GM23338 (cell line): ENCODE measurements at regions not wholly inside any gene's neighbourhood (a gene's known extent, or its start where the extent isn't known, plus 50 kb on each side); places are given as distances from the start of the nearest gene placed in this dataset.

Source experiments
- ATAC-seq: fragments of 200-7000 bp; cut with Tn5 transposase; 3 replicates; pipeline ENCODE4 v1.9.1; 2020
- DNase-seq: peaks from one replicate; pipeline ENCODE4 v3.0.0-alpha.2; 2015; ENCODE audit warnings: low spot score
- H2AFZ ChIP-seq: fragments of 200-600 bp; sonication (generic); 2 replicates; pipeline ENCODE4 v1.8.0; 2016; ENCODE audit warnings: antibody characterized with exemption, mild to moderate bottlenecking, moderate library complexity
- H3F3A ChIP-seq: fragments of 200-600 bp; sonication (generic); replicated peaks from 2 replicates; pipeline ENCODE4 v1.8.0; 2017; ENCODE audit warnings: antibody characterized with exemption, mixed run types, low read depth
- H3K27ac ChIP-seq: fragments of 200-600 bp; sonication (generic); 2 replicates; pipeline ENCODE4 v1.6.1; 2016; ENCODE audit warnings: low read depth
- H3K27me3 ChIP-seq: fragments of 200-600 bp; sonication (generic); 2 replicates; pipeline ENCODE4 v1.8.0; 2016; ENCODE audit warnings: mild to moderate bottlenecking, mixed run types, moderate library complexity; ENCODE audit not compliant: insufficient read depth
- H3K36me3 ChIP-seq: fragments of 200-600 bp; sonication (generic); 2 replicates; pipeline ENCODE4 v1.8.0; 2016; ENCODE audit warnings: mild to moderate bottlenecking; ENCODE audit not compliant: insufficient read depth
- H3K4me1 ChIP-seq: fragments of 200-600 bp; sonication (generic); 2 replicates; pipeline ENCODE4 v1.8.0; 2016; ENCODE audit warnings: mild to moderate bottlenecking, moderate library complexity; ENCODE audit not compliant: insufficient read depth
- H3K4me2 ChIP-seq: fragments of 200-600 bp; sonication (generic); 2 replicates; pipeline ENCODE4 v1.7.1; 2017; ENCODE audit warnings: mixed run types
- H3K4me3 ChIP-seq: fragments of 200-600 bp; sonication (generic); 2 replicates; pipeline ENCODE4 v1.6.1; 2016; ENCODE audit warnings: mixed run types
- H3K79me2 ChIP-seq: fragments of 200-600 bp; sonication (generic); replicated peaks from 2 replicates; pipeline ENCODE4 v1.8.0; 2017; ENCODE audit warnings: mild to moderate bottlenecking; ENCODE audit not compliant: insufficient read depth
- H3K9me2 ChIP-seq: fragments of 200-600 bp; sonication (generic); 2 replicates; pipeline ENCODE4 v1.8.0; 2017; ENCODE audit not compliant: insufficient read depth
- H4K20me1 ChIP-seq: fragments of 200-600 bp; sonication (generic); replicated peaks from 2 replicates; pipeline ENCODE4 v1.8.0; 2017; ENCODE audit warnings: mild to moderate bottlenecking; ENCODE audit not compliant: insufficient read depth
- H3K27ac Mint-ChIP-seq: 2 replicates; pipeline ENCODE4 v1.8.0; 2020; ENCODE audit warnings: inconsistent platforms, mild to moderate bottlenecking, moderate library complexity, mixed read lengths
- H3K27me3 Mint-ChIP-seq: 3 replicates; pipeline ENCODE4 v1.8.0; 2022; ENCODE audit warnings: low read depth, mild to moderate bottlenecking, moderate library complexity, mixed read lengths, inconsistent platforms; ENCODE audit not compliant: insufficient read depth, poor library complexity
- H3K36me3 Mint-ChIP-seq: 3 replicates; pipeline ENCODE4 v1.8.0; 2021; ENCODE audit warnings: low read depth, mild to moderate bottlenecking, inconsistent platforms, moderate library complexity, mixed read lengths
- H3K4me1 Mint-ChIP-seq: 3 replicates; pipeline ENCODE4 v1.8.0; 2020; ENCODE audit warnings: mild to moderate bottlenecking, inconsistent platforms, mixed read lengths
- H3K4me3 Mint-ChIP-seq: 3 replicates; pipeline ENCODE4 v1.8.0; 2021; ENCODE audit warnings: moderate library complexity, mild to moderate bottlenecking, inconsistent platforms, mixed read lengths
- H3K9me3 Mint-ChIP-seq: 3 replicates; pipeline ENCODE4 v1.8.0; 2020; ENCODE audit warnings: moderate library complexity, mild to moderate bottlenecking, inconsistent platforms, mixed read lengths
- CREB1 ChIP-seq: fragments of 250-450 bp; sonication (Bioruptor Pico); IDR thresholded peaks from 2 replicates; pipeline ENCODE4 v1.5.0; 2020; ENCODE audit warnings: low read depth, mild to moderate bottlenecking, moderate library complexity
- EZH2 ChIP-seq: fragments of 200-600 bp; sonication (generic); IDR thresholded peaks from one replicate; pipeline ENCODE4 v1.8.0; 2017; ENCODE audit warnings: antibody characterized with exemption, mild to moderate bottlenecking, low read depth; ENCODE audit not compliant: unreplicated experiment
- EZH2phosphoT487 ChIP-seq: fragments of 200-600 bp; sonication (generic); IDR thresholded peaks from one replicate; pipeline ENCODE4 v1.8.1; 2018; ENCODE audit warnings: antibody characterized with exemption; ENCODE audit not compliant: unreplicated experiment
- JUNB ChIP-seq: IDR thresholded peaks from one replicate; pipeline ENCODE4 v1.6.1; 2016; ENCODE audit warnings: antibody characterized with exemption; ENCODE audit not compliant: unreplicated experiment
- NANOG ChIP-seq: IDR thresholded peaks from 2 replicates; pipeline ENCODE4 v1.6.1; 2016; ENCODE audit warnings: antibody characterized with exemption, borderline replicate concordance
- POLR2AphosphoS5 ChIP-seq: IDR thresholded peaks from 2 replicates; pipeline ENCODE4 v1.6.1; 2016; ENCODE audit warnings: antibody characterized with exemption, low read depth
- STAT1 ChIP-seq: IDR thresholded peaks from one replicate; pipeline ENCODE4 v1.6.1; 2016; ENCODE audit warnings: antibody characterized with exemption; ENCODE audit not compliant: unreplicated experiment
- ZNF114 ChIP-seq: fragments of 250-450 bp; sonication (Bioruptor Pico); IDR thresholded peaks from 2 replicates; pipeline ENCODE4 v1.5.0; 2020; ENCODE audit warnings: mild to moderate bottlenecking, moderate library complexity
- ZNF331 ChIP-seq: fragments of 250-450 bp; sonication (Bioruptor Pico); IDR thresholded peaks from 2 replicates; pipeline ENCODE4 v1.5.0; 2020; ENCODE audit warnings: low read depth, mild to moderate bottlenecking, moderate library complexity
- TF ChIP-seq, protein P1 (sequence below): fragments of 250-450 bp; sonication (Bioruptor Pico); IDR thresholded peaks from 2 replicates; pipeline ENCODE4 v1.5.0; 2020; ENCODE audit warnings: mild to moderate bottlenecking, moderate library complexity
- TF ChIP-seq, protein P2 (sequence below), 2 experiments: fragments of 200-600 bp in 1 of 2; sonication (generic) in 1 of 2; conservative IDR thresholded peaks; 2 replicates each; pipeline versions ENCODE4 v1.5.1 to v1.6.1; 2016 to 2017; ENCODE audit warnings: antibody characterized with exemption in 2 of 2, low read depth in 2 of 2, mild to moderate bottlenecking in 2 of 2, moderate library complexity in 1 of 2
- TF ChIP-seq, protein P3 (sequence below): IDR thresholded peaks from one replicate; pipeline ENCODE4 v1.6.1; 2018; ENCODE audit warnings: antibody characterized with exemption; ENCODE audit not compliant: unreplicated experiment
- TF ChIP-seq, protein P4 (sequence below): IDR thresholded peaks from 2 replicates; pipeline ENCODE4 v1.6.1; 2016; ENCODE audit warnings: antibody characterized with exemption

DNA sequence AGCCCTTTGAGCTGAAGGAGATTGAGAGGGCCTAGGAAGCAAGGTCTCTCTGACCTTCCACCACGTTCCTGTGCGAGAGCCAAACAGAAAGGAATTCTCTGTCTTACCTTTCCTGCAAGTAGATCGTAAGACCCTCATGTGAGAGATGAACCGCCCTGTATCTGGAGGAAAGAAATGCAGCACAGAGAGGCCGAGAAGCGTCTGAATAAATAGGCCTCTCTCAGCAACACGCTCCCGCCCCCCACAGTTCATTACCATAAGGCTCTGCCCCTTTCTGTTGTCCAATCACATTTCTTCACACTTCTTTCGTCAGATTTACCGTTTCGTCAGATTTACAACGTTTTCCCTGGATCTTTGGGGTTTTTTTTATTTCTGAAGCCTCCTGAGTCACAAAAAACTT, 90.3 kb downstream of the BLID start:
- H3K4me1 Mint-ChIP-seq: peaks cover 4% of the 10 kb centered on the region
- no peaks in the 10 kb centered on the region; the same call in 2 of the 3 replicates for H3K9me3 Mint-ChIP-seq
- TF ChIP-seq POLR2AphosphoS5: no peak
- TF ChIP-seq ZNF114 (CRISPR knock-in tag): no peak
- TF ChIP-seq NANOG: no peak
- TF ChIP-seq, protein P1, sequence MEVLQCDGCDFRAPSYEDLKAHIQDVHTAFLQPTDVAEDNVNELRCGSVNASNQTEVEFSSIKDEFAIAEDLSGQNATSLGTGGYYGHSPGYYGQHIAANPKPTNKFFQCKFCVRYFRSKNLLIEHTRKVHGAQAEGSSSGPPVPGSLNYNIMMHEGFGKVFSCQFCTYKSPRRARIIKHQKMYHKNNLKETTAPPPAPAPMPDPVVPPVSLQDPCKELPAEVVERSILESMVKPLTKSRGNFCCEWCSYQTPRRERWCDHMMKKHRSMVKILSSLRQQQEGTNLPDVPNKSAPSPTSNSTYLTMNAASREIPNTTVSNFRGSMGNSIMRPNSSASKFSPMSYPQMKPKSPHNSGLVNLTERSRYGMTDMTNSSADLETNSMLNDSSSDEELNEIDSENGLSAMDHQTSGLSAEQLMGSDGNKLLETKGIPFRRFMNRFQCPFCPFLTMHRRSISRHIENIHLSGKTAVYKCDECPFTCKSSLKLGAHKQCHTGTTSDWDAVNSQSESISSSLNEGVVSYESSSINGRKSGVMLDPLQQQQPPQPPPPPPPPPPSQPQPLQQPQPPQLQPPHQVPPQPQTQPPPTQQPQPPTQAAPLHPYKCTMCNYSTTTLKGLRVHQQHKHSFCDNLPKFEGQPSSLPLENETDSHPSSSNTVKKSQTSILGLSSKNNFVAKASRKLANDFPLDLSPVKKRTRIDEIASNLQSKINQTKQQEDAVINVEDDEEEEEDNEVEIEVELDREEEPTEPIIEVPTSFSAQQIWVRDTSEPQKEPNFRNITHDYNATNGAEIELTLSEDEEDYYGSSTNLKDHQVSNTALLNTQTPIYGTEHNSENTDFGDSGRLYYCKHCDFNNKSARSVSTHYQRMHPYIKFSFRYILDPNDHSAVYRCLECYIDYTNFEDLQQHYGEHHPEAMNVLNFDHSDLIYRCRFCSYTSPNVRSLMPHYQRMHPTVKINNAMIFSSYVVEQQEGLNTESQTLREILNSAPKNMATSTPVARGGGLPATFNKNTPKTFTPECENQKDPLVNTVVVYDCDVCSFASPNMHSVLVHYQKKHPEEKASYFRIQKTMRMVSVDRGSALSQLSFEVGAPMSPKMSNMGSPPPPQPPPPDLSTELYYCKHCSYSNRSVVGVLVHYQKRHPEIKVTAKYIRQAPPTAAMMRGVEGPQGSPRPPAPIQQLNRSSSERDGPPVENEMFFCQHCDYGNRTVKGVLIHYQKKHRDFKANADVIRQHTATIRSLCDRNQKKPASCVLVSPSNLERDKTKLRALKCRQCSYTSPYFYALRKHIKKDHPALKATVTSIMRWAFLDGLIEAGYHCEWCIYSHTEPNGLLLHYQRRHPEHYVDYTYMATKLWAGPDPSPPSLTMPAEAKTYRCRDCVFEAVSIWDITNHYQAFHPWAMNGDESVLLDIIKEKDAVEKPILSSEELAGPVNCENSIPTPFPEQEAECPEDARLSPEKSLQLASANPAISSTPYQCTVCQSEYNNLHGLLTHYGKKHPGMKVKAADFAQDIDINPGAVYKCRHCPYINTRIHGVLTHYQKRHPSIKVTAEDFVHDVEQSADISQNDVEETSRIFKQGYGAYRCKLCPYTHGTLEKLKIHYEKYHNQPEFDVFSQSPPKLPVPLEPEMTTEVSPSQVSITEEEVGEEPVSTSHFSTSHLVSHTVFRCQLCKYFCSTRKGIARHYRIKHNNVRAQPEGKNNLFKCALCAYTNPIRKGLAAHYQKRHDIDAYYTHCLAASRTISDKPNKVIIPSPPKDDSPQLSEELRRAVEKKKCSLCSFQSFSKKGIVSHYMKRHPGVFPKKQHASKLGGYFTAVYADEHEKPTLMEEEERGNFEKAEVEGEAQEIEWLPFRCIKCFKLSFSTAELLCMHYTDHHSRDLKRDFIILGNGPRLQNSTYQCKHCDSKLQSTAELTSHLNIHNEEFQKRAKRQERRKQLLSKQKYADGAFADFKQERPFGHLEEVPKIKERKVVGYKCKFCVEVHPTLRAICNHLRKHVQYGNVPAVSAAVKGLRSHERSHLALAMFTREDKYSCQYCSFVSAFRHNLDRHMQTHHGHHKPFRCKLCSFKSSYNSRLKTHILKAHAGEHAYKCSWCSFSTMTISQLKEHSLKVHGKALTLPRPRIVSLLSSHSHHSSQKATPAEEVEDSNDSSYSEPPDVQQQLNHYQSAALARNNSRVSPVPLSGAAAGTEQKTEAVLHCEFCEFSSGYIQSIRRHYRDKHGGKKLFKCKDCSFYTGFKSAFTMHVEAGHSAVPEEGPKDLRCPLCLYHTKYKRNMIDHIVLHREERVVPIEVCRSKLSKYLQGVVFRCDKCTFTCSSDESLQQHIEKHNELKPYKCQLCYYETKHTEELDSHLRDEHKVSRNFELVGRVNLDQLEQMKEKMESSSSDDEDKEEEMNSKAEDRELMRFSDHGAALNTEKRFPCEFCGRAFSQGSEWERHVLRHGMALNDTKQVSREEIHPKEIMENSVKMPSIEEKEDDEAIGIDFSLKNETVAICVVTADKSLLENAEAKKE (CRISPR knock-in tag): no peak
- TF ChIP-seq JUNB: no peak
- no peak for TF ChIP-seq ZNF331 (CRISPR knock-in tag)
- TF ChIP-seq, protein P2, sequence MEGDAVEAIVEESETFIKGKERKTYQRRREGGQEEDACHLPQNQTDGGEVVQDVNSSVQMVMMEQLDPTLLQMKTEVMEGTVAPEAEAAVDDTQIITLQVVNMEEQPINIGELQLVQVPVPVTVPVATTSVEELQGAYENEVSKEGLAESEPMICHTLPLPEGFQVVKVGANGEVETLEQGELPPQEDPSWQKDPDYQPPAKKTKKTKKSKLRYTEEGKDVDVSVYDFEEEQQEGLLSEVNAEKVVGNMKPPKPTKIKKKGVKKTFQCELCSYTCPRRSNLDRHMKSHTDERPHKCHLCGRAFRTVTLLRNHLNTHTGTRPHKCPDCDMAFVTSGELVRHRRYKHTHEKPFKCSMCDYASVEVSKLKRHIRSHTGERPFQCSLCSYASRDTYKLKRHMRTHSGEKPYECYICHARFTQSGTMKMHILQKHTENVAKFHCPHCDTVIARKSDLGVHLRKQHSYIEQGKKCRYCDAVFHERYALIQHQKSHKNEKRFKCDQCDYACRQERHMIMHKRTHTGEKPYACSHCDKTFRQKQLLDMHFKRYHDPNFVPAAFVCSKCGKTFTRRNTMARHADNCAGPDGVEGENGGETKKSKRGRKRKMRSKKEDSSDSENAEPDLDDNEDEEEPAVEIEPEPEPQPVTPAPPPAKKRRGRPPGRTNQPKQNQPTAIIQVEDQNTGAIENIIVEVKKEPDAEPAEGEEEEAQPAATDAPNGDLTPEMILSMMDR (conservative IDR thresholded peaks at IDR 0.05; ENCODE audit: low read depth in 2 of 2): no peak
- TF ChIP-seq, protein P3, sequence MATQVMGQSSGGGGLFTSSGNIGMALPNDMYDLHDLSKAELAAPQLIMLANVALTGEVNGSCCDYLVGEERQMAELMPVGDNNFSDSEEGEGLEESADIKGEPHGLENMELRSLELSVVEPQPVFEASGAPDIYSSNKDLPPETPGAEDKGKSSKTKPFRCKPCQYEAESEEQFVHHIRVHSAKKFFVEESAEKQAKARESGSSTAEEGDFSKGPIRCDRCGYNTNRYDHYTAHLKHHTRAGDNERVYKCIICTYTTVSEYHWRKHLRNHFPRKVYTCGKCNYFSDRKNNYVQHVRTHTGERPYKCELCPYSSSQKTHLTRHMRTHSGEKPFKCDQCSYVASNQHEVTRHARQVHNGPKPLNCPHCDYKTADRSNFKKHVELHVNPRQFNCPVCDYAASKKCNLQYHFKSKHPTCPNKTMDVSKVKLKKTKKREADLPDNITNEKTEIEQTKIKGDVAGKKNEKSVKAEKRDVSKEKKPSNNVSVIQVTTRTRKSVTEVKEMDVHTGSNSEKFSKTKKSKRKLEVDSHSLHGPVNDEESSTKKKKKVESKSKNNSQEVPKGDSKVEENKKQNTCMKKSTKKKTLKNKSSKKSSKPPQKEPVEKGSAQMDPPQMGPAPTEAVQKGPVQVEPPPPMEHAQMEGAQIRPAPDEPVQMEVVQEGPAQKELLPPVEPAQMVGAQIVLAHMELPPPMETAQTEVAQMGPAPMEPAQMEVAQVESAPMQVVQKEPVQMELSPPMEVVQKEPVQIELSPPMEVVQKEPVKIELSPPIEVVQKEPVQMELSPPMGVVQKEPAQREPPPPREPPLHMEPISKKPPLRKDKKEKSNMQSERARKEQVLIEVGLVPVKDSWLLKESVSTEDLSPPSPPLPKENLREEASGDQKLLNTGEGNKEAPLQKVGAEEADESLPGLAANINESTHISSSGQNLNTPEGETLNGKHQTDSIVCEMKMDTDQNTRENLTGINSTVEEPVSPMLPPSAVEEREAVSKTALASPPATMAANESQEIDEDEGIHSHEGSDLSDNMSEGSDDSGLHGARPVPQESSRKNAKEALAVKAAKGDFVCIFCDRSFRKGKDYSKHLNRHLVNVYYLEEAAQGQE: no peak
- TF ChIP-seq STAT1: no peak
- no peak for TF ChIP-seq EZH2phosphoT487
- TF ChIP-seq CREB1 (CRISPR knock-in tag): no peak
- TF ChIP-seq, protein P4, sequence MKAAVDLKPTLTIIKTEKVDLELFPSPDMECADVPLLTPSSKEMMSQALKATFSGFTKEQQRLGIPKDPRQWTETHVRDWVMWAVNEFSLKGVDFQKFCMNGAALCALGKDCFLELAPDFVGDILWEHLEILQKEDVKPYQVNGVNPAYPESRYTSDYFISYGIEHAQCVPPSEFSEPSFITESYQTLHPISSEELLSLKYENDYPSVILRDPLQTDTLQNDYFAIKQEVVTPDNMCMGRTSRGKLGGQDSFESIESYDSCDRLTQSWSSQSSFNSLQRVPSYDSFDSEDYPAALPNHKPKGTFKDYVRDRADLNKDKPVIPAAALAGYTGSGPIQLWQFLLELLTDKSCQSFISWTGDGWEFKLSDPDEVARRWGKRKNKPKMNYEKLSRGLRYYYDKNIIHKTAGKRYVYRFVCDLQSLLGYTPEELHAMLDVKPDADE: no peak
- no peak for TF ChIP-seq EZH2
- H3K4me1 ChIP-seq: no peaks in the 10 kb centered on the region
- H3F3A ChIP-seq: no peaks in the 10 kb centered on the region
- H3K79me2 ChIP-seq: no peaks in the 10 kb centered on the region
- H3K4me3 Mint-ChIP-seq: no peak overlapping the region
- H3K27me3 ChIP-seq: no peaks in the 10 kb centered on the region
- ATAC-seq: no peak
- no peaks in the 10 kb centered on the region for H3K27me3 Mint-ChIP-seq
- no peaks in the 10 kb centered on the region for H3K36me3 ChIP-seq
- no peaks in the 10 kb centered on the region for H4K20me1 ChIP-seq
- no peak overlapping the region for H3K4me3 ChIP-seq
- H3K36me3 Mint-ChIP-seq: no peaks in the 10 kb centered on the region
- no peak overlapping the region for H3K27ac Mint-ChIP-seq
- H2AFZ ChIP-seq: peak overlapping the region; percentile 28; the same call in 1 of the 2 replicates
- H3K9me2 ChIP-seq: peaks cover 9% of the 10 kb centered on the region; the same call in 1 of the 2 replicates
- no peak overlapping the region for H3K27ac ChIP-seq
- peak; percentile 46 for DNase-seq
- H3K4me2 ChIP-seq: no peak overlapping the region
